ENCODE measurements at regions not wholly inside any gene's neighbourhood (a gene's known extent, or its start where the extent isn't known, plus 50 kb on each side); places are given as distances from the start of the nearest gene placed in this dataset.
A peak's percentile ranks its signal among the peaks of the same experiment; 100 is the strongest.
"Not testable (repeated sequence)": the region's sequence is repeated elsewhere in the genome, so short reads cannot be mapped to it uniquely, and the experiment has no call there.

DNA sequence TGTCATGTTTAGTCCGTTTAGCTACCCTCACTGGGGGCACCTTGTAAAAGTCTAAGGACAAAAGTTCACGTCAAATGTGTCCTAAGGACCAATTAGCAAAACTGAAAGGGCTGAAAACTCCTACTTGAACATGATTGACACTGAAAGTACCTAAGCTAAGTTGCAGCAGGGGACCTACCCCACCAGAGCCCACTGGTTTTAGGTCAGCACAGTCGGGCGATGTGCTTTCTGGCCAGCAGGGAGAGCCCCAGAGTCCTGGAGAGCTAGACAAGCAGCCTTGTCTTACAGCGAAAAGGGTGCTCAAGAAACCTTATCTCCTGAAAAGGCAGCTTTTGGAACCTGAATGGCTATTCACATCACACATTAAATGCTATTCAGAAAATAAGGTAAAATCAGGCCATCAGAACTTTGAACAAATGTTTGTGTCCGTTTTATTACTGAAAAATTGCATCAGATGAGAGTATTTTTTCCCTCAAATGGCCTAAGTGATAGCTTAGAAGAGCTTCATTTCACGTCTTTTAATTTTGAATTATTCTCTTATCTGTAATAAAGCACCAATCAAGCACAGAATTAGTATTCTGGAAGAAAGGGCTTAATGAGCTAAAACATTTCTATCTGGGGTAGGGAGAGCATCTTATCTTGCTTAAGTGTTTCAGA is 52.2 kb upstream of the MKI67 start:
- no peaks in the 10 kb centered on the region for H4K20me1 ChIP-seq
- TF ChIP-seq Cebpa-rat (IDR thresholded peaks at IDR 0.05): no peak
- H3K4me2 ChIP-seq: peak overlapping the region; percentile 79
- H3K36me3 ChIP-seq: peaks cover under 1% of the 10 kb centered on the region; the same call in 1 of the 2 replicates
- H3K27me3 ChIP-seq: no peaks in the 10 kb centered on the region
- H3K4me1 ChIP-seq: peaks cover 34% of the 10 kb centered on the region
- 0 out of 2 replicates have a peak overlapping the region, but pooled peaks have one; percentile 91 for H3K27ac ChIP-seq
- H3K9ac ChIP-seq: no peak overlapping the region
- H3K4me3 ChIP-seq: no peak overlapping the region
- peaks cover 52% of the 10 kb centered on the region for H3K9me3 ChIP-seq

DNA sequence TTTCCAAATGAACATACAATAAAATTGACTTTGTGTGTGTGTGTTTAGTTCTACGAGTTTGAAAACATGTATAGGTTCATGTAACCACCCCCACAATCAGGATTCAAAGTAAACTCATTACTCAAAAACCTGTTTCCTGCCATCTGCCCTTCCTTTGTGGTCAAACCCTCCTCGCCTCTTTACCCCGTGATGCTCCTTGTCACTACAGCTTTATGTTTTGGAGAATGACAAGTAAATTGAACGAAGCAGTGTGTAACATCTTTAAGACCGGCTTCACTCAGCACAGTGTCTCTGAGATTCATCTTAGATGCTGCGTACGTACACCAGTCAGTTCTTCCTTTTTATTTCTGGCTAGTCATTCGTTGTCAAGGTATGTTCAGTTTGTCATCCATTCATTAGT is 54.6 kb upstream of the MKI67 start:
- peak overlapping the region; percentile 91 for H3K27ac ChIP-seq
- peak overlapping the region; percentile 89 for H3K9ac ChIP-seq
- peak overlapping the region; percentile 70 for H3K4me3 ChIP-seq
- H3K9me3 ChIP-seq: peaks cover 47% of the 10 kb centered on the region
- peaks cover 20% of the 10 kb centered on the region for H3K36me3 ChIP-seq
- H3K4me2 ChIP-seq: peak overlapping the region; percentile 79
- no peak for TF ChIP-seq Cebpa-rat (IDR thresholded peaks at IDR 0.05)
- H3K27me3 ChIP-seq: no peaks in the 10 kb centered on the region
- H3K4me1 ChIP-seq: peaks cover 51% of the 10 kb centered on the region
- no peaks in the 10 kb centered on the region for H4K20me1 ChIP-seq

DNA sequence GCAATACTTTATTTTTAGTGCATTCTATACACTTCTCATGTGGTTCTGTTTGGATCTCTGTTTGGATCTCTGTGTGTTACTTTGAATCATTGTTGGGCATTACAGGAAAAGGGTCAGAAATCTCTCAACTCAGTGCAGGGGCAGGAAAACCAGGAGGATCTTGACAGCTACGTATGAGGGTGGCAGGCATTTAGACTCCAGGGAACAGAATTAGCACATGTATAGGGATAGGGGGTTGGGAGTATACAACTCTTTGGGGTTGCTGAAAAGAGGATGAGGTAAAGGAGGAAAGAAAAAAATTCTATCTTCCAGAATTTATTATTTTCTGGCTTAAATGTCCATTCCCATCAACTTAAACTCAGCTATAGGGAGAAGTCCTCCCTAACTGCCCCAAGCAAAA is 59.4 kb upstream of the MKI67 start:
- H3K9me3 ChIP-seq: peaks cover 27% of the 10 kb centered on the region
- H3K4me3 ChIP-seq: peak overlapping the region; percentile 2; the same call in 1 of the 2 replicates
- H3K4me1 ChIP-seq: peaks cover 64% of the 10 kb centered on the region
- H3K9ac ChIP-seq: peak overlapping the region; percentile 15; the same call in 1 of the 2 replicates
- TF ChIP-seq Cebpa-rat (IDR thresholded peaks at IDR 0.05): no peak
- H3K27me3 ChIP-seq: no peaks in the 10 kb centered on the region
- no peaks in the 10 kb centered on the region for H4K20me1 ChIP-seq
- H3K4me2 ChIP-seq: peak overlapping the region; percentile 81
- H3K36me3 ChIP-seq: peaks cover 41% of the 10 kb centered on the region
- peak overlapping the region; percentile 93 for H3K27ac ChIP-seq

DNA sequence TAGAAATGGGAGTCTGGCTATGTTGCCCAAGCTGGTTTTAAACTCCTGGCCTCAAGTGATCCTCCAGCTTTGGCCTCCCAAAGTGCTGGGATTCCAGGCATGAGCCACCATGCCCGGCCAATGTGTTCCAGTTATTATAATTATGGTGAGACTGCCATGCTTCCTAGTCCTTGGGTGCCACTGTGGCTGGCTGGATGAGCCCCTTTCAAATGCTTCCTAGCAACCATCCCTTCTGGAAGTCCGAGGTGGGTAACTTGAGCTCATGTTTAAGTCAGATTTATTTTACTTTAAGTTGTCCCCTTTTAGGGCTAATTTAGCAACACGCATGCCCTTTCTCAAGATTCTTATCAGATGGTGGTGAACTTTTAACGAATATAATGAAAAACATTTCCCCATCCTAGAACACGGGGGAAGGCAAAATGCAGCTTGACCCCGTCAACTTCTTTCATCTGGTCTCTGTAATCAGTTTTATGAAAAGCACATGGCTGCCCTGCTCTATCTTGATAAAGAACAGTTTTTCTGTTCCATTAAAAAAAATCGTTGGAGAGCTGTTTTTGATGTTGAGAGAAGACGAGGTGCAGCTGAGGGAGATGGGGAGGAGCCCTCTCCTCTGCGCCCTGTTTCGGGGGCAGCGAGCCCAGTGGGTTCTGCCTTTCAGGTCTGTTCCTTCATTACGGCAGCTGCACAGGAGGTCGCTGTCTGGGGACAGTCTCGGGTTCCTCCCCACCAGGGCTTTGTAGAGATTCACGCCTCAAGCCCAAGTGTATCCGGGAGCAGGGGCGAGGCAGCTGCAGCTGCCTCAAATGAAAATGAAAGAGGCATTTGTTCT is 61.0 kb upstream of the MKI67 start:
- Histone ChIP-seq H3K4me3 (peak overlapping the region; percentile 54), H3K9me3 (peaks cover 27% of the 10 kb centered on the region), H3K4me1 (peaks cover 78% of the 10 kb centered on the region), H4K20me1 (no peaks in the 10 kb centered on the region), H3K36me3 (peaks cover 41% of the 10 kb centered on the region), H3K9ac (peak overlapping the region; percentile 77), H3K27ac (peak overlapping the region; percentile 93), H3K4me2 (peak overlapping the region; percentile 81), H3K27me3 (no peaks in the 10 kb centered on the region)
- no peak for TF ChIP-seq Cebpa-rat (IDR thresholded peaks at IDR 0.05)

DNA sequence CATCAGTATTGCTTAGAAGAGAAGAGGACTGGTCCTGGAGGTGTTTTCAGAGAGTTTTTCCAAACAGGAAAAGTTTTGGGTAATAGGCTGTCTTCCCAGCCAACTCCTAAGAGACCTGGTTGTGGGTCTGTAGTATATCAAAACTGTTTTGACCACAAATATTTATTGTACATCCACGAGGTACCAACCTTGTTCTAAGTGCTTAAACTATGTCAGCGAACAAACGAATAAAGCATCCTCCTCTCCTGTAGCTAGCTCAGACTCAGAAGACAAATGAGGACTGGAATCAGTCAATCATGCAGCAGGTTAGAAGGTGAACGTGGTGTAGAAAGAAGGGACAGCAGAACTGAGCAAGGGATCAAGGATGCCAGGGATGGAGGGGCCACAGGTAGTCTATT is 61.6 kb upstream of the MKI67 start:
- peak overlapping the region; percentile 93 for H3K27ac ChIP-seq
- H3K27me3 ChIP-seq: no peaks in the 10 kb centered on the region
- H3K36me3 ChIP-seq: peaks cover 41% of the 10 kb centered on the region
- H3K9ac ChIP-seq: peak overlapping the region; percentile 77
- peaks cover 26% of the 10 kb centered on the region for H3K9me3 ChIP-seq
- no peak for TF ChIP-seq Cebpa-rat (IDR thresholded peaks at IDR 0.05)
- H3K4me2 ChIP-seq: peak overlapping the region; percentile 81
- H3K4me3 ChIP-seq: peak overlapping the region; percentile 54
- H4K20me1 ChIP-seq: no peaks in the 10 kb centered on the region
- H3K4me1 ChIP-seq: peaks cover 84% of the 10 kb centered on the region

DNA sequence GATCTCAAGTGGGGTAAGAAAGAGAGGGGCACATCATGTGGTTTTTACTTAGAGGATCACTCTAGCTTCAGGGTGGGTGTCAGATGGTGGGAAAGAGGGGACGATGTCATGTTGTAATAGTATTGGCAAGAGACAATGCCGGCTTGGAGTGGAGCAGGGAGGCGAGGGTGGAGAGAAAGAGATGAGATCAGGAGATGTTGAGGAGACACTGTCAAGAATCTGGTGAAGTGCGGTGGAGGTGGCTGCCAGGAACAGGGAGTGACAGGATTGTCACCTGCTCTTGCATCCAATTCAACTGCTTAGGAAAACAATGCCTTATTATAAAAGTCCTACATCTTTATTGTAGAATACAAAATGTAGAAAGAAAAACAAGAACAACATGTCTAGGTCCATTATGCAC is 63.0 kb upstream of the MKI67 start:
- Histone ChIP-seq H4K20me1 (no peaks in the 10 kb centered on the region), H3K9me3 (peaks cover 22% of the 10 kb centered on the region), H3K4me3 (no peak overlapping the region), H3K27ac (peak overlapping the region; percentile 93), H3K4me1 (peaks cover 98% of the 10 kb centered on the region), H3K4me2 (peak overlapping the region; percentile 81), H3K9ac (peak overlapping the region; percentile 77; the same call in 1 of the 2 replicates), H3K27me3 (no peaks in the 10 kb centered on the region), H3K36me3 (peaks cover 46% of the 10 kb centered on the region)
- no peak for TF ChIP-seq Cebpa-rat (IDR thresholded peaks at IDR 0.05)

DNA sequence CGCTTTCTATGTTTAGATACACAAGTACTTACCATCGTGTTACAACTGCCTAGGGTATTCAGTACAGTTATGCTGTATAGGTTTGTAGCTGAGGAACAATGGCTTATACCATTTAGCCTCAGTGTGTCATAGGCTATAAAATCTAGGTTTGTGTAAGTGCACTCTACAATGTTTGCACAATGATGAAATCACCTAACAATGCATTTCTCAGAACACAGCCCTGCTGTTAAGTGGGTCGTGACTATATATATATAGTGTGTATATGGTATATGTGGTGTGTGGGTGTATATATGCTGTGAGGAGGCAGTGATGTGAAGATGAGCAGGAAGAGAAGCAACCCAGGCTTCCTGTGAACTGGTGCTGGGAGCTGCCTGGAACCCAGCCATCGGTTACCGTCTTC is 65.6 kb upstream of the MKI67 start:
- H3K27me3 ChIP-seq: no peaks in the 10 kb centered on the region
- H3K9me3 ChIP-seq: peaks cover 34% of the 10 kb centered on the region
- peak overlapping the region; percentile 81 for H3K4me2 ChIP-seq
- peak; percentile 72; the same call in 1 of the 2 replicates for TF ChIP-seq Cebpa-rat (IDR thresholded peaks at IDR 0.05)
- H3K27ac ChIP-seq: peak overlapping the region; percentile 93
- peaks cover 88% of the 10 kb centered on the region for H3K4me1 ChIP-seq
- peaks cover 61% of the 10 kb centered on the region for H3K36me3 ChIP-seq
- H4K20me1 ChIP-seq: no peaks in the 10 kb centered on the region
- H3K9ac ChIP-seq: peak overlapping the region; percentile 70
- peak overlapping the region; percentile 38; the same call in 1 of the 2 replicates for H3K4me3 ChIP-seq

DNA sequence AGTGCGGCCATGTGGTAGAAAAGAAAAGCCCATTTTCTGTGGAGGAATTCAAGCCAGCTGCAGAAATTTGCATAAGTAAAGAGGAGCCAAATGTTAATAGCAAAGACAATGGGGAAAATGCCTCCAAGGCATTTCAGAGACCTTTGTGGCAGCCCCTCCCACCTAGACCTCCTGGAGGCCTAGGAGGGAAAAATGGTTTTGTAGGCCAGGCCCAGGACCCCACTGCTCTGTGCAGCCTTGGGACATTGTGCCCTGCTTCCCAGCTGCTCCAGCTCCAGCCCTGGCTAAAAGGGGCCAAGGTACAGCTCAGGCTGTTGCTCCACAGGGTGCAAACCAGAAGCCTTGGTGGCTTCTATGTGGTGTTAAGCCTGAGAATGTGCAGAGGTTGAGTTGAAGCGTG is 75.6 kb upstream of the MKI67 start:
- not testable (repeated sequence) for H3K4me2 ChIP-seq
- H4K20me1 ChIP-seq: peaks cover 12% of the 10 kb centered on the region

DNA sequence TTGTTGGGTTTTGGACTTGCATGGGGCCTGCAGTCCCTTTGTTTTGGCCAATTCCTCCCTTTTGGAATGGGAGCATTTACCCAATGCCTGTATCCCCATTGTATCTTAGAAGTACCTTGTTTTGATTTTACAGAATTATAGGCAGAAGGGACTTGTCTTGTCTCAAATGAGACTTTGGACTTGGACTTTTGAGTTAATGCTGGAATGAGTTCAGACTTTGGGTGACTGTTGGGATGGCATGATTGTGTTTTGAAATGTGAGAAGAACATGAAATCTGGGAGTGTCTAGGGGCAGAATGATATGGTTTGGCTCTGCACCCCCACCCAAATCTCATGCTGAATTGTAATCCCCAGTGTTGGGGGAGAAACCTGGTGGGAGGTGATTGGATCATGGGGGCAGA is 76.8 kb upstream of the MKI67 start:
- H3K4me3 ChIP-seq: peak overlapping the region; percentile 12; the same call in 1 of the 2 replicates
- peaks cover 24% of the 10 kb centered on the region for H3K4me1 ChIP-seq
- H3K9ac ChIP-seq: no peak overlapping the region
- peaks cover 18% of the 10 kb centered on the region for H4K20me1 ChIP-seq
- H3K36me3 ChIP-seq: peaks cover 78% of the 10 kb centered on the region
- H3K27me3 ChIP-seq: no peaks in the 10 kb centered on the region
- peaks cover 51% of the 10 kb centered on the region for H3K9me3 ChIP-seq
- H3K27ac ChIP-seq: no peak overlapping the region
- no peak for TF ChIP-seq Cebpa-rat (IDR thresholded peaks at IDR 0.05)
- H3K4me2 ChIP-seq: no peak overlapping the region

More for the DNA sequence above, 75.6 kb upstream of the MKI67 start:
- Histone ChIP-seq H3K9me3 (peaks cover 55% of the 10 kb centered on the region), H3K36me3 (peaks cover 78% of the 10 kb centered on the region), H3K4me1 (peaks cover 18% of the 10 kb centered on the region)
- not testable (repeated sequence) for H3K27ac ChIP-seq, H3K4me3 ChIP-seq, H3K27me3 ChIP-seq, H3K9ac ChIP-seq

DNA sequence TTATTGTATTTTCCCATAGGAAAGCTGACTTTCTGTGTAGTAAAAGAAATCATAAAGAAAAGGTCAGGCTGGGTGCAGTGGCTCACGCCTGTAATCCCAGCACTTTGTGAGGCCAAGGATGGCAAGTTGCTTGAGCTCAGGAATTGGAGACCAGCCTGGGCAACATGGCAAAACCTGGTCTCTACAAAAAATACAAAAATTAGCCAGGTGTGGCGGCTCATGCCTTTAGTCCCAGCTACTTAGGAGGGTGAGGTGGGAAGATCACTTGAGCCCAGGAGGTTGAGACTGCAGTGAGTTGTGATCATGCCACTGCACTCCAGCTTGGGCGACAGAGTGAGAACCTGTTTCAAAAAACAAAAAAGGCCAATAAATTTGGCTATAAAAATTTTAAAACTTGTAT is 79.4 kb upstream of the MKI67 start:
- Histone ChIP-seq H4K20me1 (peaks cover 20% of the 10 kb centered on the region), H3K4me1 (peaks cover 47% of the 10 kb centered on the region), H3K9me3 (peaks cover 32% of the 10 kb centered on the region), H3K36me3 (peaks cover 59% of the 10 kb centered on the region)
- not testable (repeated sequence) for H3K4me2 ChIP-seq, H3K4me3 ChIP-seq, H3K27ac ChIP-seq, H3K27me3 ChIP-seq, H3K9ac ChIP-seq
